ENCODE measurements at regions not wholly inside any gene's neighbourhood (a gene's known extent, or its start where the extent isn't known, plus 50 kb on each side); places are given as distances from the start of the nearest gene placed in this dataset.

DNA sequence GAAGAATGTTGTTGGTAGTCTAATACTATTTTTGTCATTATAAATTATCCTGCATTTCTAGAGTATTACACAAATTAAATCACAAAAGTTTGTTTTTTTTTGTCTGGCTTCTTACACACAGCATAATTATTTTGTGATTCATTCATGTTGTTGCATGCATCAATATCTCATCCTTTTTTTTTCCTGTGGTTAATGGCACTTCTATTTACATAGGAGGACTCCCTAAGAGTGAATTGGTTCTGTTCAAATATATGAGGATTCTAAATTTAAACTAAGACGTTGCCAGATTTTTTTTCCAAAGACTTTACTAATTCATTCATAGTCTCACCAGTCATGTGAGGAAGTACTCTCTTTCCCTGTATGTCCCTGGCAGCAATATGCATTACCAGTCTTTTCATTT is 303.3 kb downstream of the GPR37 start:
- Histone ChIP-seq H3K9me3 (ENCODE audit: low read length) (no peaks in the 10 kb centered on the region), H3F3A (ENCODE audit: insufficient read depth, low read length) (no peaks in the 10 kb centered on the region), H3K4me1 (ENCODE audit: insufficient read depth, low read length, severe bottlenecking) (no peaks in the 10 kb centered on the region), H3K36me3 (ENCODE audit: insufficient read depth, low read length) (no peaks in the 10 kb centered on the region), H2AFZ (ENCODE audit: low read length) (no peak overlapping the region), H3K4me2 (ENCODE audit: low read length) (no peak overlapping the region), H3K9ac (ENCODE audit: low read length) (no peak overlapping the region), H3K27me3 (ENCODE audit: insufficient read depth, low read length) (no peaks in the 10 kb centered on the region), H3K9me2 (ENCODE audit: low read depth, low read length) (no peaks in the 10 kb centered on the region), H3K4me3 (ENCODE audit: low read depth, low read length, poor library complexity, severe bottlenecking) (no peak overlapping the region), H3K27ac (ENCODE audit: low read depth, low read length, poor library complexity, severe bottlenecking) (no peak overlapping the region), H4K20me1 (ENCODE audit: insufficient read depth, low read length) (no peaks in the 10 kb centered on the region), H3K79me2 (ENCODE audit: insufficient read depth, low read length) (no peaks in the 10 kb centered on the region)
- TF ChIP-seq, protein P1, sequence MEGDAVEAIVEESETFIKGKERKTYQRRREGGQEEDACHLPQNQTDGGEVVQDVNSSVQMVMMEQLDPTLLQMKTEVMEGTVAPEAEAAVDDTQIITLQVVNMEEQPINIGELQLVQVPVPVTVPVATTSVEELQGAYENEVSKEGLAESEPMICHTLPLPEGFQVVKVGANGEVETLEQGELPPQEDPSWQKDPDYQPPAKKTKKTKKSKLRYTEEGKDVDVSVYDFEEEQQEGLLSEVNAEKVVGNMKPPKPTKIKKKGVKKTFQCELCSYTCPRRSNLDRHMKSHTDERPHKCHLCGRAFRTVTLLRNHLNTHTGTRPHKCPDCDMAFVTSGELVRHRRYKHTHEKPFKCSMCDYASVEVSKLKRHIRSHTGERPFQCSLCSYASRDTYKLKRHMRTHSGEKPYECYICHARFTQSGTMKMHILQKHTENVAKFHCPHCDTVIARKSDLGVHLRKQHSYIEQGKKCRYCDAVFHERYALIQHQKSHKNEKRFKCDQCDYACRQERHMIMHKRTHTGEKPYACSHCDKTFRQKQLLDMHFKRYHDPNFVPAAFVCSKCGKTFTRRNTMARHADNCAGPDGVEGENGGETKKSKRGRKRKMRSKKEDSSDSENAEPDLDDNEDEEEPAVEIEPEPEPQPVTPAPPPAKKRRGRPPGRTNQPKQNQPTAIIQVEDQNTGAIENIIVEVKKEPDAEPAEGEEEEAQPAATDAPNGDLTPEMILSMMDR (IDR thresholded peaks at IDR 0.05; ENCODE audit: low read length) = no peak
- TF ChIP-seq EZH2 (IDR thresholded peaks at IDR 0.05; ENCODE audit: borderline replicate concordance, low read length) = no peak

DNA sequence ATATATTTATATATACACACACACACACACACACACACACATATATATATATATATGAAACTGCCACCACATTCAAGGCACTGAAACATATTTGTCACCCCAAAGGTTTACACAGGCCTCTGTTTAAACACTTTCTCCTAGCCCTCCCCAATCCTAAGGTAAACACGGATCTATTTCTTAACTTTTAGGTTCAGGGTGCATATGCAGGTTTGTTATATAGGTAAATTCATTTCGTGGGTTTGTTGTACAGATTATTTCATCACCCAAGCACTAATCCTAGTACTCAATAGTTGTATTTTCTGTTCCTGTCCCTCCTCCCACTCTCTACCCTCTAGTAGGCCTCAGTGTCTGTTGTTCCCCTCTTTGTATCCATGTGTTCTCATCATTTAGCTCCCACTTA is 305.0 kb downstream of the GPR37 start:
- Histone ChIP-seq H3K79me2 (ENCODE audit: insufficient read depth, low read length) (no peaks in the 10 kb centered on the region), H3K4me2 (ENCODE audit: low read length) (no peak overlapping the region), H3K4me1 (ENCODE audit: insufficient read depth, low read length, severe bottlenecking) (no peaks in the 10 kb centered on the region), H3K9ac (ENCODE audit: low read length) (no peak overlapping the region), H3K27ac (ENCODE audit: low read depth, low read length, poor library complexity, severe bottlenecking) (no peak overlapping the region), H3K36me3 (ENCODE audit: insufficient read depth, low read length) (no peaks in the 10 kb centered on the region), H2AFZ (ENCODE audit: low read length) (no peak overlapping the region), H3K4me3 (ENCODE audit: low read depth, low read length, poor library complexity, severe bottlenecking) (no peak overlapping the region), H3K9me3 (ENCODE audit: low read length) (no peaks in the 10 kb centered on the region), H3K27me3 (ENCODE audit: insufficient read depth, low read length) (no peaks in the 10 kb centered on the region), H3K9me2 (ENCODE audit: low read depth, low read length) (no peaks in the 10 kb centered on the region), H3F3A (ENCODE audit: insufficient read depth, low read length) (no peaks in the 10 kb centered on the region), H4K20me1 (ENCODE audit: insufficient read depth, low read length) (no peaks in the 10 kb centered on the region)
- TF ChIP-seq, protein P1 (IDR thresholded peaks at IDR 0.05; ENCODE audit: low read length) = no peak
- no peak for TF ChIP-seq EZH2 (IDR thresholded peaks at IDR 0.05; ENCODE audit: borderline replicate concordance, low read length)

DNA sequence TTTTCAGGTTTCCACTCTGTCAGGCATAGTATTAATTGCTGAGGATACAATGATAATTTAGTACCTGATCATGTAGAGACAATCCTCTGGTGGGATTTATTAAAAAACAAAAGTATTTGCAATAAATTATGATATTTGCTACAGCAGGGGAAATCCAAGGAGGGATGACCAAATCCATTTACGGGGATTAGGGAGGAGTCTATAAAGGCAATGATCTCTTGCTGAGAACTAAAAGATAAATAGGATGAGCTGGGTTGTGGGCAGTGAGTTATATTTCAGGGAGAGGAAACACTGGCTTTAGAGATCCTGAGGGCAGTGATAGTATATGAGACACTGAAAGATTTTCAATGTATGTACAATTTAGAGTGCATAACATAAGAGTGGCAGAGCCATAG is 305.5 kb downstream of the GPR37 start:
- Histone ChIP-seq H3K9me2 (ENCODE audit: low read depth, low read length) (no peaks in the 10 kb centered on the region), H2AFZ (ENCODE audit: low read length) (no peak overlapping the region), H3K79me2 (ENCODE audit: insufficient read depth, low read length) (no peaks in the 10 kb centered on the region), H3K4me1 (ENCODE audit: insufficient read depth, low read length, severe bottlenecking) (no peaks in the 10 kb centered on the region), H3K36me3 (ENCODE audit: insufficient read depth, low read length) (no peaks in the 10 kb centered on the region), H3K9ac (ENCODE audit: low read length) (no peak overlapping the region), H3K9me3 (ENCODE audit: low read length) (no peaks in the 10 kb centered on the region), H3F3A (ENCODE audit: insufficient read depth, low read length) (no peaks in the 10 kb centered on the region), H3K27ac (ENCODE audit: low read depth, low read length, poor library complexity, severe bottlenecking) (no peak overlapping the region), H3K4me2 (ENCODE audit: low read length) (no peak overlapping the region), H3K4me3 (ENCODE audit: low read depth, low read length, poor library complexity, severe bottlenecking) (no peak overlapping the region), H4K20me1 (ENCODE audit: insufficient read depth, low read length) (no peaks in the 10 kb centered on the region), H3K27me3 (ENCODE audit: insufficient read depth, low read length) (no peaks in the 10 kb centered on the region)
- TF ChIP-seq, protein P1 (IDR thresholded peaks at IDR 0.05; ENCODE audit: low read length) = no peak
- TF ChIP-seq EZH2 (IDR thresholded peaks at IDR 0.05; ENCODE audit: borderline replicate concordance, low read length) = no peak

Measured in OCI-LY1 (cell line).